Left cardiac atrium (tissue), 4 donors: ENCODE measurements at regions not wholly inside any gene's neighbourhood (a gene's known extent, or its start where the extent isn't known, plus 50 kb on each side); places are given as distances from the start of the nearest gene placed in this dataset.
A peak's percentile ranks its signal among the peaks of the same experiment; 100 is the strongest.

Experiments
- ATAC-seq, 2 donors: fragments of 200-7000 bp; cut with Tn5 transposase; one replicate each; pipeline ENCODE4 v1.9.1; 2020; ENCODE audit warnings: mild to moderate bottlenecking in 2 of 2, moderate library complexity in 2 of 2
- DNase-seq: peaks from one replicate; pipeline ENCODE4 v3.0.0-alpha.2; 2020
- intact Hi-C, 2 donors: fragments of 100-400 bp; cut with DNase I; formaldehyde crosslinking; loops; one replicate each; pipeline versions ENCODE4 v1.14.1 to v1.15.1; 2022 to 2023
- donor health status: DM: no; HTN: yes; CAD: no.
- donor health status: DM: no; HTN: yes; CAD: no; lungs with severe emphysema.
- donor health status: DM: yes; HTN: yes; CAD: no.
- donor health status: Dilated cardiomyopathy.

- DNase-seq (no peak), ATAC-seq (no peak)
- intact Hi-C loops, result no loop called here
These were observed 69.7 kb upstream of the FZD8 start for GRCh38 chr10:35711615-35712411.

DNA sequence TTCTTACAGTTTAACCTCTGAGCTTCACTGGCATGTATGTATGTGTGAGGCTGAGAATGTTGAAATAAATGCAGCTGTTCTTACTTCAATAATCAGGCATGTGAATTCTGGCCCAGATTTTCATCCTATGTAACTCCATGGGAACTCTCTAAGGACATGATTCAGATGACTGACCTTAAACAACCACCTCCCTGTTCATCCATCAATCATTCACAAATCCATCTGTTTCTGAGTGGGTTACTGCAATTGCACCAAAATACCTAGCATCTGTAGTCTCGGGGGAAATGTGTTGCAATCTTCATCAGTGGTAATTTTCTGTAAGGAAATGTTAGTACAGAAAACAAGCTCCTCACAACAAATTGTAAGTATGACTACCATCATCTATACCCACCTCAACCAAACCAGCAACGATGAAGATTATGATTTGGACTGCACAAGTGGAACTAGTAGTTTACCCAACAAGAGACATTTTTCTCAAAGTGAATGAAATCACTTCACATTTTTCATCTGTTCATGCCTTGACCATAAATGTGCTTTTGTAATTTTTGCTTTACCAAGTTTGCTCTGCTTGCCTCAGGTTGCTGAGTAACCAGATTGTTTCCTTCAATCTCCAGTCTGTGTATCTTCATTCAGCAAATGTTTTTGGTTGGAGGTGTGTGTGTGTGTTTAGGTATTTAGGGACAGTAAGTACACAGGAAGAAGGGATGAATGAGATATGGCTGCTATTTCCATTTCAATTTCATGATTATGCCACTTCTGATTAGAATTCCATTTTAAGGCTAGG, 65.7 kb upstream of the FZD8 start:
- ATAC-seq (no peak), DNase-seq (no peak)
- intact Hi-C loops, result no loop called here

DNA sequence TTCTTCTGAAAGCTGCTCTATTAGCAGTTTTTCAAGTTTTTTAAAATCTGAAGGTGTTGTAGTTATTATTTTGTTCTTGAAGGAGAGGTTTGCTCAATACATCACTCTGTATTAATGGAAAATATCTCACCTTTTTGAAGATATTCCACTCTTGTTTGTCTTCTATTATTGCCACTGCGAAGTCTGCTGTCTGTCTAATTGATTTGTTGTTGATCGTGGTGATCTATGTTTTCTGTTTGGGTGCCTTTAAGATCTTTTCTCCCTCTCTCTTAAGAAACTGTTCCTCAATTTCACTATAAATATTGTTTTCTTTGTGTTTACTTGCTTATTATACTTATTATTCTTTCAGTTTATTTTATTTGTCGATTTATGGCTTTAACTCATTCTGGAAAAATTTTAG, 64.9 kb upstream of the FZD8 start:
- ATAC-seq (no peak), DNase-seq (no peak)
- intact Hi-C loops, result no loop called here

GRCh38 chr10:35705671-35706070, 63.6 kb upstream of the FZD8 start:
- intact Hi-C loops, result no loop called here
- no peak for DNase-seq

DNA sequence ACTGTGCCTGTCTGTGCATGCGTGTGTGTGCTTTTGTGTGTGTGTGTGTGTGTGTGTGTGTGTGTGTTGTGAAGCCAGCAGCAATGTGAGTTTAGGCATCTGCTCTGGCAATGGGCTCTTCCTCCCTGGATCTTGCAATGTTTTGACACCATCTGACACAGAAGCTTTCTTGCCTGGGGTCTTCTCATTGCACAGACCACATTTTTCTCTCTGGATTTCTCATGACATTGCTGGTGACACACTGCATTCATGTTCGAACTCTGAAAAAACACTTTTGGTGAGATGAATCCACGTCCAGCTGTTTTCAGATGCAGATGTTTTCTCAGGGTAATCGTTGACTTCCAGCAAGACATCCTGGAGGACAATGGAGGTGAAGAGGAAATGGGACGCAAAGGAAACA, 63.0 kb upstream of the FZD8 start:
- intact Hi-C loops, result no loop called here
- DNase-seq (no peak), ATAC-seq (no peak)

More at GRCh38 chr10:35705671-35706070, 63.6 kb upstream of the FZD8 start:
- no peak for ATAC-seq

- intact Hi-C loops, result no loop called here
- DNase-seq, result no peak
- no peak for ATAC-seq
These were observed 62.3 kb upstream of the FZD8 start for GRCh38 chr10:35704401-35704800.

- DNase-seq (no peak), ATAC-seq (no peak)
- intact Hi-C loops, result no loop called here
These were observed 58.4 kb upstream of the FZD8 start for GRCh38 chr10:35700487-35700882.

GRCh38 chr10:35699848-35700486, 57.9 kb upstream of the FZD8 start:
- intact Hi-C loops, result no loop called here
- DNase-seq, result no peak
- ATAC-seq, result no peak

- DNase-seq (no peak), ATAC-seq (peak; percentile 32 to 57)
- intact Hi-C loops, result no loop called here
These were observed 54.5 kb upstream of the FZD8 start for GRCh38 chr10:35696392-35697287.

- intact Hi-C loops, result no loop called here
- DNase-seq (no peak), ATAC-seq (no peak)
These were observed 51.7 kb upstream of the FZD8 start for GRCh38 chr10:35693800-35694199.
